BE2C (cell line): ENCODE measurements at regions not wholly inside any gene's neighbourhood (a gene's known extent, or its start where the extent isn't known, plus 50 kb on each side); places are given as distances from the start of the nearest gene placed in this dataset.
"Not testable (repeated sequence)": the region's sequence is repeated elsewhere in the genome, so short reads cannot be mapped to it uniquely, and the experiment has no call there.

Source experiments
- DNase-seq: peaks from one replicate; pipeline ENCODE4 v3.0.0-alpha.2; 2020
- H3K27me3 ChIP-seq: fragments of 250-450 bp; sonication (Bioruptor Pico); 2 replicates; pipeline ENCODE4 v1.5.1; 2020; ENCODE audit warnings: mild to moderate bottlenecking
- H3K36me3 ChIP-seq: fragments of 250-450 bp; sonication (Bioruptor Pico); 2 replicates; pipeline ENCODE4 v1.5.1; 2020; ENCODE audit warnings: mild to moderate bottlenecking
- H3K4me1 ChIP-seq: fragments of 250-450 bp; sonication (Bioruptor Pico); 2 replicates; pipeline ENCODE4 v1.5.1; 2020
- H3K4me3 ChIP-seq: 2 replicates; pipeline ENCODE4 v1.5.1; 2011; ENCODE audit warnings: low read depth, low read length
- H3K9me3 ChIP-seq: fragments of 250-450 bp; sonication (Bioruptor Pico); 2 replicates; pipeline ENCODE4 v1.5.1; 2020
- CTCF ChIP-seq: IDR thresholded peaks from 2 replicates; pipeline ENCODE4 v1.5.1; 2012; ENCODE audit warnings: mild to moderate bottlenecking, low read depth, low read length

- H3K27me3 ChIP-seq = no peaks in the 10 kb centered on the region
- H3K4me3 ChIP-seq = no peak overlapping the region
- no peaks in the 10 kb centered on the region for H3K36me3 ChIP-seq
- no peaks in the 10 kb centered on the region for H3K9me3 ChIP-seq
- no peak for TF ChIP-seq CTCF
- no peaks in the 10 kb centered on the region for H3K4me1 ChIP-seq
- DNase-seq = no peak
These were observed 106.6 kb upstream of the WDR44 start for GRCh38 chrX:118239178-118239870.

- Histone ChIP-seq H3K4me3 (no peak overlapping the region), H3K27me3 (no peaks in the 10 kb centered on the region), H3K4me1 (no peaks in the 10 kb centered on the region), H3K36me3 (no peaks in the 10 kb centered on the region), H3K9me3 (no peaks in the 10 kb centered on the region)
- DNase-seq = no peak
- TF ChIP-seq CTCF = no peak
These were observed 105.8 kb upstream of the WDR44 start for GRCh38 chrX:118239913-118240698.

- not testable (repeated sequence) for H3K4me1 ChIP-seq, H3K36me3 ChIP-seq, H3K9me3 ChIP-seq, DNase-seq, H3K27me3 ChIP-seq, H3K4me3 ChIP-seq
These were observed 98.9 kb upstream of the WDR44 start for GRCh38 chrX:118246961-118247360.

GRCh38 chrX:118249146-118249545 is 96.8 kb upstream of the WDR44 start:
- Histone ChIP-seq H3K4me3 (no peak overlapping the region), H3K4me1 (no peaks in the 10 kb centered on the region), H3K36me3 (no peaks in the 10 kb centered on the region), H3K9me3 (no peaks in the 10 kb centered on the region), H3K27me3 (no peaks in the 10 kb centered on the region)
- no peak for DNase-seq
- TF ChIP-seq CTCF = no peak

- no peaks in the 10 kb centered on the region for H3K27me3 ChIP-seq
- no peak for TF ChIP-seq CTCF
- H3K9me3 ChIP-seq = no peaks in the 10 kb centered on the region
- H3K36me3 ChIP-seq = no peaks in the 10 kb centered on the region
- no peaks in the 10 kb centered on the region for H3K4me1 ChIP-seq
- no peak overlapping the region for H3K4me3 ChIP-seq
- no peak for DNase-seq
These were observed 95.5 kb upstream of the WDR44 start for GRCh38 chrX:118250445-118250844.

GRCh38 chrX:118251271-118251670 is 94.6 kb upstream of the WDR44 start:
- H3K9me3 ChIP-seq = no peaks in the 10 kb centered on the region
- no peaks in the 10 kb centered on the region for H3K4me1 ChIP-seq
- H3K36me3 ChIP-seq = no peaks in the 10 kb centered on the region
- TF ChIP-seq CTCF = no peak
- no peaks in the 10 kb centered on the region for H3K27me3 ChIP-seq
- H3K4me3 ChIP-seq = no peak overlapping the region
- DNase-seq = no peak
